GM12873 (cell line): ENCODE measurements at regions not wholly inside any gene's neighbourhood (a gene's known extent, or its start where the extent isn't known, plus 50 kb on each side); places are given as distances from the start of the nearest gene placed in this dataset.

ENCODE experiments used
- TF ChIP-seq, protein P1 (sequence below): IDR thresholded peaks from 2 replicates; pipeline ENCODE4 v1.5.1; 2012; ENCODE audit warnings: low read depth, mild to moderate bottlenecking, moderate library complexity, low read length, control low read depth; ENCODE audit not compliant: insufficient read depth; ENCODE audit errors: missing control alignments

DNA sequence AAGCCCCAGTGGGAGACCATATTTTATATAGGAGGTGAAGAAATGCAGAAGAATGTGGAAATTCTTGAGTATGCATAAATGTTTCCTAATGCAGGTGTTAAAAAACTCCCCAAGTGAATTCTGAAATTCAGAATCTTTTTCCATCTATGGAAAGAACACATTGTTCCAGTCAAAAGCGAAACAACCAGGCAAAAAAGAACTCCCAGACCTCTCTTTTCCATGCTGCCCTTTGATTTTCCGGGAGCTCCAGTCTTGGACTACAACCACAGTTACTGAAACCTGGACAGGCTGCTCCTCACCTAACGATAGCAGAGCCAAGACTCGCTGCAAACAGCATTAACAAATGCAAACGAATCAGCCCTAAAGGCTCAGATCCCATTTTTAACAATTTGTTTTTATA lies 108.7 kb upstream of the CNKSR3 start:
- TF ChIP-seq, protein P1, sequence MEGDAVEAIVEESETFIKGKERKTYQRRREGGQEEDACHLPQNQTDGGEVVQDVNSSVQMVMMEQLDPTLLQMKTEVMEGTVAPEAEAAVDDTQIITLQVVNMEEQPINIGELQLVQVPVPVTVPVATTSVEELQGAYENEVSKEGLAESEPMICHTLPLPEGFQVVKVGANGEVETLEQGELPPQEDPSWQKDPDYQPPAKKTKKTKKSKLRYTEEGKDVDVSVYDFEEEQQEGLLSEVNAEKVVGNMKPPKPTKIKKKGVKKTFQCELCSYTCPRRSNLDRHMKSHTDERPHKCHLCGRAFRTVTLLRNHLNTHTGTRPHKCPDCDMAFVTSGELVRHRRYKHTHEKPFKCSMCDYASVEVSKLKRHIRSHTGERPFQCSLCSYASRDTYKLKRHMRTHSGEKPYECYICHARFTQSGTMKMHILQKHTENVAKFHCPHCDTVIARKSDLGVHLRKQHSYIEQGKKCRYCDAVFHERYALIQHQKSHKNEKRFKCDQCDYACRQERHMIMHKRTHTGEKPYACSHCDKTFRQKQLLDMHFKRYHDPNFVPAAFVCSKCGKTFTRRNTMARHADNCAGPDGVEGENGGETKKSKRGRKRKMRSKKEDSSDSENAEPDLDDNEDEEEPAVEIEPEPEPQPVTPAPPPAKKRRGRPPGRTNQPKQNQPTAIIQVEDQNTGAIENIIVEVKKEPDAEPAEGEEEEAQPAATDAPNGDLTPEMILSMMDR, result no peak

DNA sequence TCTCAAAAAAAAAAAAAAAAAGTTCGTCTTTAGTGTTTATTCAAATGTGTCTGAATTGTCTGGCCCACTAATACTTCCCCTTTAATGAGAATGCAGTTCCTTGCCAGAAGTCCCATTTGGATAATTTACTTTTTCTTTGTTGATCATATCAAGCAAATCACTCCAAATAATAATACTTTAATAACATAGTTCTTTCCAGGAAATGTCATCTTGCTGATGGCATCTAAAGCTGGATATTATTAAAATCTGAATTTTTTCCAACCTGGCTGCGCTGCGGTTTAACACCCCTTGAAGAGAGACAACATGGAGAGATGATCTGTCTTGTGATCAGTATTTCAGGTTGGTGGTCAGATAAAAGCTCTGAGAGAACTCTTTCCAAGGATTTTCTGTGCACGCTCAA lies 111.2 kb upstream of the CNKSR3 start:
- TF ChIP-seq, protein P1, result no peak

DNA sequence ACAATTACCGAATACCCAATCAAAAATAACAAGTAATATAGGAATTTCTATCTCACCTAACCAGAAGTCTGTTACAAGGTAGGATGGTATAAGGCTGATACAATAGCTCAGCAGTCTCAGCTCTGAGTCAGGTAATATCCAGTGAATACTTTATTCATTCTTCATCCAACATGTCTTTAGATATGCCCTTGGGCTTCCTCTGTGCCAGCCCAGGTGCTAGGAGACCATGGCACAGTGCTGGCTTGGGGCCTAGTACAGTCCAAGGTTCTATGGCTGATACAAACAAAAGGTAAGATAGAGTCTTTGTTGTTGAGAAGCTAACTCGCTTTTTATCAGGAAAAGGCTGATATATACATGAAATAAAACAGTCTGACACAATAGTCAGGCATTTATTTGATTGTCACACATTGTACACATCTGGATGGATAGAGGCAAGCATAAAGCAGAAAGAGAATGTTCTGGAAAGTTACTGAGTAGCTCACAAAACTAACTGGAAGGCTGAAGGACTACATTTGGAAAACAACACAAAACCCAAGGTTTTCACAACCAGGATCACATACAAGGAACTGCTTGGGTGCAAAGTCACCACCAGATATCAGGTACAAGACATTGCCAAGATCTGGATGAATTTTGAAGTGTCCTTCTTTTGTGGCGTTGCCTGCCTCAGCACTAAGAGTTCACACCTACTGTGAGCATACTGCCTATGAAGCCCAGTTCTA lies 110.4 kb upstream of the SCAF8 start:
- TF ChIP-seq, protein P1, result no peak

DNA sequence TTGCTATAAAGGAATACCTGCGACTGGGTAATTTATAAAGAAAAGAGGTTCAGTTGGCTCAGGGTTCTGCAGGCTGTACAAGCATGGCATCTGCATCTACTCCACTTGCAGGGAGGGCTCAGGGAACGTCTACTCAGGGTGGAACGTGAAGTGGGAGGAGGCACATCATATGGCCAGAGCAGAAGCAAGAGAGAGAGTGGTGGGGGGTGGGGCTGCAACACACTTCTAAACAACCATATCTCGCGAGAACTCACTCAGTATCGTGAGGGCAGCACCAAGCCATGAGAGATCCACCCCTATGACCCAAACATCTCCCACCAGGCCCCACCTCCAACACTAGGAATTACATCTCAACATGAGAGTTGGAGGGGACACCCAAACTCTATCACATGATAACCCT lies 109.8 kb upstream of the SCAF8 start:
- TF ChIP-seq, protein P1, result no peak

DNA sequence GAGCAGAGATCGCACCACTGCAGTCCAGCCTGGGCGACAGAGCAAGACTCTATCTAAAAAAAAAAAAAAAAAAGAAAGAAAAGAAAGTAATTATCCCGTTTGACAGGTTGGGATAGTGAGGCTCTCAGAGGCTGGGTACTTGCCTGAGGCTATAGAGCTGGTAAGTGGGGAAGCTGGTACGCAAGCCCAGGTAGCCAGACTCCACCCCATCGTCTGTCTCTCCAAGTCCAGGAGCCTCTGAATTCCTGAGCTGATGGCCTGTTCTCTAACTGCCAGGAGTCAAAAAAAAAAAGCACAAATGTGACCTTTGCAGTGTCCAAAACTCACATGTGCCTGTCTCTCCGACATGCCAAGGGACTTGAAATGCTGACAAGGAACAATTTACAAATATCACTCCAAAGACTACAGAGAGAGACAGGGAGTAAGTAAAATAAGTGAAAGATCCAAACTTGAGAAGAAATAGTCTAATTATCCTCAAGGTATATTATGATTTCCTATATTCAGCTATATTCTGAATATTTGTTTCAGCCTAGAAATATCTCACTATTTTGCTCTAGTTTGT lies 109.1 kb upstream of the SCAF8 start:
- TF ChIP-seq, protein P1, result no peak

DNA sequence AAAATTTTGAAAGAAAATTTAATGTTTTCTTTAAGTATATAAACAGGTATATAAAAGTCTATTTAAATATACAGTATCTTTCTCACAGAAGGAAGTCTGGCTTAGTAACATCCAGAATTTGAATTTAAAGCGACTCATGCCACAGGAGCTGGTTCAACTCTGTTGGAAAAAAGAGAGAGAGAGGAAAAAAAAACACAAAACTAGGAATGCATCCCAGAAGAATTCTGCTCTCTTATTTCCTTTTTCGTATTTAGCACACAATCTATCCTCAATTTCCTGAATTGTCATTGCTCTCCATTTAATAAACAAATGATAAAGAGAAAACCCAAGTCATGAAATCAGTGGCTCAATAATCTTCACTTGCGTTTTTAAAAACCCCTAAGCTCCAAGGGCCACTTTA lies 107.5 kb upstream of the SCAF8 start:
- TF ChIP-seq, protein P1, result no peak

DNA sequence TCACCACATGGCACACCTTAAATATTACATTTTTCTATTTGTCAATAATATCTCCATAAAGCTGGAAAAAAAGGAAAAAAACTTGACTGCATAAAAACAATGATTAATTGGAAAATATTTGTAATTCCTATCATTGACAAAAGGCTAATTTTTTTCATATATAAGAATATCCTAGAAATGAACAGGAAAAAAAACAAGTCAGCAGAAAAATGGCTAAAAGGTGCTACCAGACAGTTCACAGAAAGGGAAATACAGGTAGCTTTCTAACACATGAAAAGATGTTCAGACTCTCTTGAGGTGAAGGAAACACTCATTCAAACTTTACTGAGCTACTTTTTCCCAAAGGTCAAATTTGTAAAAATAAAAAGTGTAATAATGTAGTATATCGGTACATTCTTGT lies 104.1 kb upstream of the SCAF8 start:
- TF ChIP-seq, protein P1, result no peak
